NOMO-1 treated with DMSO at 0.1 percent for 48 hours (cell line): ENCODE measurements at regions not wholly inside any gene's neighbourhood (a gene's known extent, or its start where the extent isn't known, plus 50 kb on each side); places are given as distances from the start of the nearest gene placed in this dataset.
"Not testable (repeated sequence)": the region's sequence is repeated elsewhere in the genome, so short reads cannot be mapped to it uniquely, and the experiment has no call there.

ENCODE experiments used
- DNase-seq: peaks from one replicate; lab custom pipeline; 2025; ENCODE audit not compliant: unreplicated experiment; lab: John Stamatoyannopoulos, UW

DNA sequence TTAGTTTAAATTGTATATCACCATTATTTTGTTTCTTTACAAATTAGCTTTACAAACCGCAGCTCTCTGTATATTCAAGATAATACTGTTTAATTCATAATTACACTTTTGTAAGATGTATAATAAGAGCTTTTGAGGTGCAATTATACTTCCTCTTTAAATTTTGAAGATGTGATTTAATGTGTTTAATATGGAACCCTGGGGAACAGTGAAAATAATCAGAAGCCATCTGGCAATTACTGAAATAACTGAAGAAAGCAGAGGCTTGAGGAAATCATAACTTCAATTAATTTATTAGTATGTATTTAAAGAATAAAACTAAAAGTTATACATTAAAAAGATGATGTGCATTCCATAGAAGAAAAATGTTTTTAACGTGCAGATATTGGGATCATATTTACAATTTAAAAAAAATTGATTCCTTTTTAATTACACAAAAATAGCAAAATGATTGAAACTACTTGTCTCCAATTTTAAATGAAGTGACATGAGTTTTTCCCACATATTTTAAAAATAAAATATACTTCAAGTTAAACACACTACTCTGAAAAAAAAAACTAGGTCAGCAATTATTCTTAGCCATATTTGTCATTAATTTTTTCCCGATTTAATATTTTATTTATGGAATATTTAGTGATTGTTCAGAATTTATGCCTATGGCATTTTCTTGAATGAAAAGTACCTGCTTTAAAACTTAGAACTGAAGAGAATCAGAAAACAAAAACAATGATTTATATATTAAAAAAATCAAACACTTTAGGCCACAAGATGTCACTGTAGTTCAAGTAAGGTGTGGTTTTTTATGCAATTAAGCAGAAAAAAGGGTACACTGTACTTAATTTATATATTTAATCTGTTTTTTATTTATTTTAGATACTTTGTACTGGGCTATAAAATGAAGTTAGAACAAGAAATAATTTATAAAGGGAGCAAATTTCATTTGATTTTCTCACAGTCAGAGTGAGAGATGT is 942.7 kb upstream of the NDST4 start:
- DNase-seq = peak; percentile 21

GRCh38 chr4:116027311-116027710 is 913.9 kb upstream of the NDST4 start:
- DNase-seq = no peak

GRCh38 chr4:116024954-116025708 is 911.7 kb upstream of the NDST4 start:
- DNase-seq = no peak

- no peak for DNase-seq
Observed at GRCh38 chr4:116023049-116023448, 909.6 kb upstream of the NDST4 start.

DNA sequence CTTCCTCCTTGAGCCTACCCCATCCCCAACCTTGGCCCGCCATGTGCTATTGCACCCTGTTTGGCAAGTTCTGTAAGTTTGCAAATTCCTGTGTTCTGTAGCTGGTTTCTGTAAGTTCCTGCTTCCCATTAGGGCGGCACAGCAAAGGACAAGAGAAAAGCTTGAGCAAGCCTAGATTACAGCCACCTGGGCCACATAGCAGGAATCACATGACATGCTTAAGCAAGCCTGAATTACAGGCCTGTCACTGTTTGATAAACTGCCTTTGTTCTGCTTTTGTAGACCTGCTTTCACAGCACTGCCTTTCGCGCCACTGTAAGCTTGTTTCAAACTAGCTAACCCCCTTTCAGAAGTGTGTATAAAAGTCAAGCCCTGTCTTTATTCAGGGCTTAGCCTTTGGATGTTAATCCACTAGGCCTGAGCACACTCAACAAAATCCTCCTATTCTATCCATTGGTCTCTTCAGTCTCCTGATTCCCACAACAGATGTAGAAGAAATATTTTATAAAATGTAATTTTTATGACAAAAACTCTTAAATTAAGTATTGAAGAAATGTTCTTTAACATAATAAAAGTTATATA is 906.8 kb upstream of the NDST4 start:
- peak; percentile 4 for DNase-seq

DNA sequence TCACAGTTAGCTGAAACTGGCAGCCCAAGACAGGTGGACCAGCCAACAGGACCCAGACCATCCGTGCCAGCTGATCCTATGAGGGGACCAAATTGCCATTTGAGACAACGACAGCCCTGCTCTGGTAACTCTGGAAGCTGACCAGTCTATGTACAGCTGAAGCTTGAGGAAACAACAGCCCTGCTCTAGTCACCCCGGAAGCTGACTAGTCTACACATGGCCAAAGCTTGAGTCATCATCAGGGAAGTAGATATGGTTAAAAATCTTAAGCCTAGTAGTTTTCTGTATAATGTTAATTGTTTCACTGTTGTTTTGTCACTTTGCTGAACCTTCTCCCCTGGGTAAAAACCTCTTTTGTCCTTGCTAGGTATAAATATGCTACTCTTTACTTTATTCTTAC is 905.4 kb upstream of the NDST4 start:
- no peak for DNase-seq

DNA sequence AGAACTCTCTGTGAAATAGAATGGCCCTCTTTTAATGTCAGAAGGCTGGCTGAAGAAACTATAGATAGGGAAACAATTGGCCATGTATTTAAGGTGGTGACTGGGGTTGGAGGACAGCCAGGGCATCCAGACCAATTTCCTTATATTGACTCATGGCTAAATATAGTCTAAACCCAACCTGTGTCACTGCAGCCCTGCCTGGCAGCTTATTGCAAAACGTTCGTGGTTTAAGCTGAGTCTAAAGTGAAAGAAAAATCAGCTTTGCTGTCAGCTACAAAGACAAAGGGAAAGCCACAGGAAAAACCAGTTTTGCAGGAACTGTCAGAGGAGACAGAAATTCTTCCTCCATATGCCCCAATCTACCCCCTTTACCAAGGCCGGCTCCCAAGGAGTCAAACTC is 902.8 kb upstream of the NDST4 start:
- DNase-seq = peak; percentile 87

- DNase-seq = no peak
Observed at GRCh38 chr4:116015549-116015948, 902.1 kb upstream of the NDST4 start.

GRCh38 chr4:116015062-116015461 is 901.6 kb upstream of the NDST4 start:
- no peak for DNase-seq

DNA sequence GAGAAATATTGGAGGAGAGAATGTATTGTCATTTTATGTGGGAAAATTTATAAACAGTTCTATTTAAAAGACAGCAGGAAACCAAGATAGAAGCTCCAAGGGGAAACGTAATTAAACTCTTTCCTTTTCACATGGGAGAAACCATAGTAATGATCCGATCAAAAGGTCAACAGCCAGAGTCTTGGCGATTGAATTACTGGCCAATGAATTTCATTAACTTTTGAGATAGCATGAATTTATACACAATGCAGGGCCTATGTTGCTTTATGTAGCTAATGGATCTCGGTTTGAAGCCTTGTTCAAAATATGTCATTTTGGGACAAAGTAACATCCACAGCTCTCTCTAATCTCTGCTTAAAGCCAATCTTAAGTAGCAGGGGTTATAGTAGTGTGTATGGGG is 897.5 kb upstream of the NDST4 start:
- no peak for DNase-seq

DNA sequence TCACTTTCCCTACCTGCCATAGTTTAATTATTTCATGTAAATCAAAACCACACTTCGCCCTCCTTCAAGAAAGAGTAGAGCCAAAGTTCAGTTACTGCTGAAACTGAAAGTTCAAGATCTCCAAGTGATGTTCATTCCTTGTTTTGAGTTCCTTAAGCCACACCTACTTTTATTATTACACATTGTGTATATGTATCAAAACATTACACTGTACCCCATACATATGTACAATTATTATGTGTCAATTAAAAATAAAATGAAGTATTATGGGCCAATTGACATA is 892.3 kb upstream of the NDST4 start:
- DNase-seq = no peak

- DNase-seq = no peak
Observed at GRCh38 chr4:116005037-116005805, 891.8 kb upstream of the NDST4 start.

DNA sequence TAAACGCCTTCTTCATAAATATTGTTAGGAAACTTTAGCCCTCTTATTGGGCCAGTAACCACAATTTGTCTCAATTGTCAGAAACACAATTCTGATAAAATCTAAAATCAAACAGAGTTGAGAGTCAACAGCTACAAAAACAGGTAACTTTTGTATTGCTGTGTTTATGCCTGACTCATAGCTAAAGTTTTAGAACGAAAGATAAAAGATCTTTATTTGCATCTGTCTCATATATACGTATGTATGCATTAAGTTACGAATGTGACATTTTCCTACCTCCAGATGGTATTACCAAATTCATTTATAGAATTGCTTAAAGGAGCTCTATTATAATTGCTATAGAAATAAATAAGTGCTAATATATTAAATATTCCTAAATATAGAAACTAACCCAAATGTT is 887.9 kb upstream of the NDST4 start:
- no peak for DNase-seq

GRCh38 chr4:115986573-115986972 is 873.2 kb upstream of the NDST4 start:
- DNase-seq = no peak

DNA sequence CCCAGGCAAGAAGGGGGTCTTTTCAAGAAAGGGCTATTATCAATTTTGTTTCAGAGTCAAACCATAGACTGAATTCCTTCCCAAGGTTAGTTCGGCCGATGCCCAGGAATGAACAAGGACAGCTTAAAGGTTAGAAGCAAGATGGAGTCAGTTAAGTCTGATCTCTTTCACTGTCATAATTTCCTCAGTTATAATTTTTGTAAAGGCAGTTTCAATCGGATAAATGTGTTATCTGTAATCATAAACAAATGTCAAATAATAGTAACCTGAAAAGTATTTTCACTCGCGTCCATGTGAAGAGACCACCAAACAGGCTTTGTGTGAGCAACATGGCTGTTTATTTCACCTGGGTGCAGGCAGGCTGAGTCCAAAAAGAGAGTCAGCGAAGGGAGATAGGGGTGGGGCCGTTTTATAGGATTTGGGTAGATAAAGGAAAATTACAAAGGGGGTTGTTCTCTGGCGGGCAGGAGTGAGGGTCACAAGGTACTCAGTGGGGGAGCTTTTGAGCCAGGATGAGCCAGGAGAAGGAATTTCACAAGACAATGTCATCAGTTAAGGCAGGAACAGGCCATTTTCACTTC is 862.1 kb upstream of the NDST4 start:
- not testable (repeated sequence) for DNase-seq

- DNase-seq = no peak
Observed at GRCh38 chr4:115973768-115974167, 860.3 kb upstream of the NDST4 start.

- no peak for DNase-seq
Observed at GRCh38 chr4:115972967-115973366, 859.5 kb upstream of the NDST4 start.

DNA sequence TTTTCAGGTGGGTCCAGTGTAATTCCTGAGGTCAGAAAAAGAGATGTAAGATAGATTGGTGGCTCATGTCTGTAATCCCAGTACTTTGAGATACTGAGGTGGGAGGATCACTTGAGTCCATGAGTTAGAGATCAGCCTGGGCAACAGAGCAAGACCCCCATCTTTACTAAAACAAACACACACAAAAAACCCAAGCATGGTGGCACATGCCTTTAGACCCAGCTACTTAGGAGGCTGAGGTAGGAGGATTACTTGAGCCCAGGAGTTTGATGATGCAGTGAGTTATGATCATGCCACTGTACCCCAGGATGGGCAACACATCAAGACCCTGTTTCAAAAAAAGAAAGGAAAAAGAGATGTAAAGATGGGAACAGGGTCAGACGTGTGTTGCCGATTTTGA is 857.4 kb upstream of the NDST4 start:
- DNase-seq = no peak

DNA sequence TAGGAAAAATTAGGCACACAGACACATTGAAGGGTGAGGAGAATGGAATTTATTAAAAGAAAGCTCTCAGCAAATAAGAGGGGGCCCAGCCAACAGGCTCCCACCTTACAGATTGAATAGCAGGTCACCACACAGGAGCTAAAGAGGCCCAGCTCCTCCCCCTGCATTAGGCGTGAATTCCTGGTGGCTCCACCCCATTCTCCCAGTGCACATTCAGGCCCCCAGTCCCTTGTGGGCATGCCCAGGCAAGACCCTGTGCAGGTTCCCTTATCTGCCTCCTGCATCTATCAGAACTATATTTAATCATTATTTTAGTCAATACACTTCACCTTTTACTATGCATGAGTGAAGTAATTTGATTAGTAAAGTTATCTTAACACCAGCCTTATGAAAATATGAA is 856.3 kb upstream of the NDST4 start:
- no peak for DNase-seq

DNA sequence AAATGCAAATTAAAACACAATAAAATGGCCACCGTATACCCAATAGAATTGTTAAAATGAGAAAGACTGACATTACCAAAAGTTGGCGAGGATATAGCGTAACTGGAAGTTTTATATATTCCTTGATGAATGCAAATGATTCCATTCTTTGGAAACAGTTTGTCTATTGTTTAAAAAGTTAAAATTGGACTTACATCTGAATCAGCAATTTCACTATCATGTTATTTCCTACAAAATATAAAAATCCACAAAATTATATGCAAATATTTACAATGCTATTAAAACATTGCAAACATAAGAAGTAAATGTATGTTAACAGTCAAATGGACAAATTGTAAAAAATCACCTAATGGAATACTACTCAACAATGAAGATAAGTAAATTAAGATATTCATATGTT is 852.2 kb upstream of the NDST4 start:
- DNase-seq = no peak
